SK-N-SH (cell line): ENCODE measurements at regions not wholly inside any gene's neighbourhood (a gene's known extent, or its start where the extent isn't known, plus 50 kb on each side); places are given as distances from the start of the nearest gene placed in this dataset.

ENCODE experiments used
- CTCF ChIA-PET: fragments of 300-600, 350-600 bp; formaldehyde crosslinking; extraction: SDS; loops from one replicate; lab custom pipeline; 2021; lab: Yijun Ruan, JAX
- POLR2A ChIA-PET: fragments of 350-600 bp; sonication (Branson Sonifier 250); formaldehyde crosslinking; extraction: SDS; loops from one replicate; lab custom pipeline; 2020; ENCODE audit warnings: antibody characterized with exemption, inconsistent platforms; lab: Yijun Ruan, JAX
- DNase-seq: peaks from one replicate; pipeline ENCODE4 v3.0.0; 2012
- H2AFZ ChIP-seq: fragments of 200-600 bp; sonication (generic); 2 replicates; pipeline ENCODE4 v1.8.1; 2016; ENCODE audit warnings: antibody characterized with exemption, mild to moderate bottlenecking, low read depth
- H3F3A ChIP-seq: fragments of 200-600 bp; sonication (generic); replicated peaks from 2 replicates; pipeline ENCODE3; 2016; ENCODE audit warnings: antibody characterized with exemption, mild to moderate bottlenecking; ENCODE audit not compliant: insufficient read depth
- H3K27ac ChIP-seq, 2 experiments: fragments of 200-500 bp in 1 of 2; fragments of 200-600 bp in 1 of 2; sonication (Bioruptor generic) in 1 of 2; sonication (generic), shearing (Covaris generic) in 1 of 2; 2 replicates each; pipeline versions ENCODE4 v1.5.1 to v1.6.1; 2014 to 2016; ENCODE audit warnings: low read depth in 2 of 2, inconsistent platforms in 1 of 2, low read length in 1 of 2, mild to moderate bottlenecking in 1 of 2, mixed read lengths in 1 of 2
- H3K27me3 ChIP-seq: fragments of 200-600 bp; sonication (generic), shearing (Covaris generic); 2 replicates; pipeline ENCODE4 v1.6.1; 2016; ENCODE audit warnings: mixed run types; ENCODE audit not compliant: insufficient read depth
- H3K36me3 ChIP-seq, 2 experiments: fragments of 200-500 bp in 1 of 2; fragments of 200-600 bp in 1 of 2; sonication (Bioruptor generic) in 1 of 2; sonication (generic) in 1 of 2; replicated peaks in 1 of 2; 2 replicates each; pipeline versions ENCODE3 to v1.5.1; 2014 to 2016; ENCODE audit warnings: low read length in 1 of 2, mild to moderate bottlenecking in 1 of 2; ENCODE audit not compliant: insufficient read depth in 2 of 2, control insufficient read depth in 1 of 2
- H3K4me1 ChIP-seq, 2 experiments: fragments of 200-500 bp in 1 of 2; fragments of 200-600 bp in 1 of 2; sonication (Bioruptor generic) in 1 of 2; sonication (generic), shearing (Covaris generic) in 1 of 2; 2 replicates each; pipeline versions ENCODE4 v1.5.1 to v1.6.1; 2014 to 2016; ENCODE audit warnings: low read depth in 1 of 2, low read length in 1 of 2, mixed run types in 1 of 2; ENCODE audit not compliant: insufficient read depth in 2 of 2, control insufficient read depth in 1 of 2
- H3K4me2 ChIP-seq: fragments of 200-600 bp; sonication (generic), shearing (Covaris generic); 2 replicates; pipeline ENCODE4 v1.6.1; 2017; ENCODE audit warnings: mixed run types
- H3K4me3 ChIP-seq, 2 experiments: fragments of 200-500 bp in 1 of 2; fragments of 200-600 bp in 1 of 2; sonication (Bioruptor generic) in 1 of 2; sonication (generic), shearing (Covaris generic) in 1 of 2; 2 replicates each; pipeline versions ENCODE4 v1.5.1 to v1.8.1; 2014 to 2016; ENCODE audit warnings: low read depth in 2 of 2, inconsistent platforms in 1 of 2, low read length in 1 of 2, mild to moderate bottlenecking in 1 of 2, mixed read lengths in 1 of 2, moderate library complexity in 1 of 2
- H3K79me2 ChIP-seq: fragments of 200-600 bp; sonication (generic); 2 replicates; pipeline ENCODE4 v1.8.1; 2017; ENCODE audit warnings: mild to moderate bottlenecking; ENCODE audit not compliant: insufficient read depth
- H3K9ac ChIP-seq: fragments of 200-600 bp; sonication (generic); 2 replicates; pipeline ENCODE4 v1.6.1; 2017; ENCODE audit warnings: mixed run types
- H3K9me2 ChIP-seq: fragments of 200-600 bp; sonication (generic); 2 replicates; pipeline ENCODE4 v1.6.1; 2017; ENCODE audit warnings: mixed run types
- H3K9me3 ChIP-seq: fragments of 200-600 bp; sonication (generic); 2 replicates; pipeline ENCODE4 v1.6.1; 2017; ENCODE audit warnings: mixed run types, mild to moderate bottlenecking, moderate library complexity
- H4K20me1 ChIP-seq: fragments of 200-600 bp; sonication (generic); 2 replicates; pipeline ENCODE4 v1.6.1; 2017; ENCODE audit warnings: mild to moderate bottlenecking, mixed run types; ENCODE audit not compliant: insufficient read depth
- CHD2 ChIP-seq: fragments of 150-350 bp; IDR thresholded peaks from 2 replicates; pipeline ENCODE4 v1.6.1; 2018; ENCODE audit warnings: low read length; ENCODE audit not compliant: partially characterized antibody
- EZH2phosphoT487 ChIP-seq: fragments of 200-600 bp; sonication (generic); IDR thresholded peaks from 2 replicates; pipeline ENCODE4 v1.6.1; 2017; ENCODE audit warnings: low read depth, mixed run types, mild to moderate bottlenecking, antibody characterized with exemption, moderate library complexity, borderline replicate concordance
- GABPA ChIP-seq: IDR thresholded peaks from 2 replicates; pipeline ENCODE4 v1.4.0; 2012; ENCODE audit warnings: low read depth, mild to moderate bottlenecking
- GATA2 ChIP-seq: sonication (generic); formaldehyde crosslinking; IDR thresholded peaks from 2 replicates; pipeline ENCODE4 v1.5.0; 2020; ENCODE audit warnings: mild to moderate bottlenecking, missing genetic modification reagents
- MEF2A ChIP-seq: IDR thresholded peaks from 2 replicates; pipeline ENCODE4 v1.4.0; 2012; ENCODE audit warnings: low read depth, borderline replicate concordance
- MXI1 ChIP-seq: IDR thresholded peaks from 2 replicates; pipeline ENCODE4 v1.6.1; 2012; ENCODE audit warnings: mild to moderate bottlenecking, low read depth, low read length, improper control_type of control experiment
- NRF1 ChIP-seq: IDR thresholded peaks from 2 replicates; pipeline ENCODE4 v1.6.1; 2012; ENCODE audit warnings: low read depth, mild to moderate bottlenecking, low read length
- POLR2AphosphoS5 ChIP-seq: IDR thresholded peaks from 2 replicates; pipeline ENCODE4 v1.6.1; 2012; ENCODE audit warnings: low read depth, low read length
- RCOR1 ChIP-seq: fragments of 150-350 bp; IDR thresholded peaks from 2 replicates; pipeline ENCODE4 v1.6.1; 2017; ENCODE audit warnings: antibody characterized with exemption, low read length
- RFX5 ChIP-seq: IDR thresholded peaks from 2 replicates; pipeline ENCODE4 v1.6.1; 2012; ENCODE audit warnings: mild to moderate bottlenecking, improper control_type of control experiment, low read length
- TCF12 ChIP-seq: IDR thresholded peaks from 2 replicates; pipeline ENCODE4 v1.4.0; 2012
- TEAD4 ChIP-seq: IDR thresholded peaks from 2 replicates; pipeline ENCODE4 v1.4.0; 2012; ENCODE audit warnings: mild to moderate bottlenecking, borderline replicate concordance; ENCODE audit not compliant: insufficient read depth
- WGBS: methylation state at CpG from one replicate; pipeline ENCODE4 v1.1.6; 2017; ENCODE audit warnings: low lambda C conversion rate; 5-methylcytosine and 5-hydroxymethylcytosine counted together
- TF ChIP-seq, protein P1 (sequence below): fragments of 200-600 bp; sonication (generic); IDR thresholded peaks from 2 replicates; pipeline ENCODE4 v1.6.1; 2017; ENCODE audit warnings: antibody characterized with exemption, mild to moderate bottlenecking, moderate library complexity
- TF ChIP-seq, protein P2 (sequence below): fragments of 150-350 bp; IDR thresholded peaks from 2 replicates; pipeline ENCODE4 v1.6.1; 2017; ENCODE audit warnings: antibody characterized with exemption, low read length, low read depth, borderline replicate concordance
- TF ChIP-seq, protein P3 (sequence below): IDR thresholded peaks from 2 replicates; pipeline ENCODE4 v1.4.0; 2012; ENCODE audit warnings: low read depth, borderline replicate concordance
- TF ChIP-seq, protein P4 (sequence below): fragments of 150-350 bp; IDR thresholded peaks from 2 replicates; pipeline ENCODE4 v1.6.1; 2016; ENCODE audit warnings: mild to moderate bottlenecking, low read depth, low read length

DNA sequence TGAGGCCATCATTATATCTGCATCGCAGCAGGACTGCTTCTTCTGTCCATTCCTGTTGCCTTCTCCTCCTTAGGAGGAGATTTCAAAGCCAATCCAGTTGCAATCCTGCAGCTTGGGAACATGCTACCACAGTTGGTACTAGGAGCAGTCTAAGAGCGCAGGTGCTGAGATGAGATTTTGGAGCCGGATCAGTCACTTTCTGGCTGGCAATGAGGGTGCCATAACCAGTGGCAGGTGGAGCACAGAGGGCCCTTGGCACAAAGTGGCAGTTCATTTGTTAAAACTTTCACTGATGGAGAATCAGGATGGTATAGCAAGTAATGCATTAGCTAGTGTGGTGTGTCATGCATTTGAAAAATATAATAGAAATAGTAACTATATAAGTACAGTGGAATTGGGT is 173.7 kb upstream of the ATP5MC3 start:
- Histone ChIP-seq H3K27ac (no peak overlapping the region), H3K4me3 (no peak overlapping the region), H2AFZ (no peak overlapping the region), H3K36me3 (no peaks in the 10 kb centered on the region), H3K4me1 (no peaks in the 10 kb centered on the region), H3F3A (no peaks in the 10 kb centered on the region), H3K9me3 (no peaks in the 10 kb centered on the region), H4K20me1 (no peaks in the 10 kb centered on the region), H3K9ac (no peak overlapping the region), H3K27me3 (no peaks in the 10 kb centered on the region), H3K9me2 (no peaks in the 10 kb centered on the region), H3K4me2 (no peak overlapping the region), H3K79me2 (no peaks in the 10 kb centered on the region)
- 37% methylated on average over 3 of the region's 3 CpGs for WGBS
- ChIA-PET POLR2A (no interaction called here), CTCF (interaction anchor here (1.3 to 1.6 kb wide), 6 partner anchors 12 to 733 kb away, joined by 3 to 7 read pairs (median 4); no protein-coding TSS in a partner anchor)
- TF ChIP-seq TCF12 (no peak), GABPA (no peak), TEAD4 (no peak)
- TF ChIP-seq, protein P1, sequence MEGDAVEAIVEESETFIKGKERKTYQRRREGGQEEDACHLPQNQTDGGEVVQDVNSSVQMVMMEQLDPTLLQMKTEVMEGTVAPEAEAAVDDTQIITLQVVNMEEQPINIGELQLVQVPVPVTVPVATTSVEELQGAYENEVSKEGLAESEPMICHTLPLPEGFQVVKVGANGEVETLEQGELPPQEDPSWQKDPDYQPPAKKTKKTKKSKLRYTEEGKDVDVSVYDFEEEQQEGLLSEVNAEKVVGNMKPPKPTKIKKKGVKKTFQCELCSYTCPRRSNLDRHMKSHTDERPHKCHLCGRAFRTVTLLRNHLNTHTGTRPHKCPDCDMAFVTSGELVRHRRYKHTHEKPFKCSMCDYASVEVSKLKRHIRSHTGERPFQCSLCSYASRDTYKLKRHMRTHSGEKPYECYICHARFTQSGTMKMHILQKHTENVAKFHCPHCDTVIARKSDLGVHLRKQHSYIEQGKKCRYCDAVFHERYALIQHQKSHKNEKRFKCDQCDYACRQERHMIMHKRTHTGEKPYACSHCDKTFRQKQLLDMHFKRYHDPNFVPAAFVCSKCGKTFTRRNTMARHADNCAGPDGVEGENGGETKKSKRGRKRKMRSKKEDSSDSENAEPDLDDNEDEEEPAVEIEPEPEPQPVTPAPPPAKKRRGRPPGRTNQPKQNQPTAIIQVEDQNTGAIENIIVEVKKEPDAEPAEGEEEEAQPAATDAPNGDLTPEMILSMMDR = no peak
- TF ChIP-seq, protein P2, sequence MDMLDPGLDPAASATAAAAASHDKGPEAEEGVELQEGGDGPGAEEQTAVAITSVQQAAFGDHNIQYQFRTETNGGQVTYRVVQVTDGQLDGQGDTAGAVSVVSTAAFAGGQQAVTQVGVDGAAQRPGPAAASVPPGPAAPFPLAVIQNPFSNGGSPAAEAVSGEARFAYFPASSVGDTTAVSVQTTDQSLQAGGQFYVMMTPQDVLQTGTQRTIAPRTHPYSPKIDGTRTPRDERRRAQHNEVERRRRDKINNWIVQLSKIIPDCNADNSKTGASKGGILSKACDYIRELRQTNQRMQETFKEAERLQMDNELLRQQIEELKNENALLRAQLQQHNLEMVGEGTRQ = no peak
- no peak for DNase-seq

DNA sequence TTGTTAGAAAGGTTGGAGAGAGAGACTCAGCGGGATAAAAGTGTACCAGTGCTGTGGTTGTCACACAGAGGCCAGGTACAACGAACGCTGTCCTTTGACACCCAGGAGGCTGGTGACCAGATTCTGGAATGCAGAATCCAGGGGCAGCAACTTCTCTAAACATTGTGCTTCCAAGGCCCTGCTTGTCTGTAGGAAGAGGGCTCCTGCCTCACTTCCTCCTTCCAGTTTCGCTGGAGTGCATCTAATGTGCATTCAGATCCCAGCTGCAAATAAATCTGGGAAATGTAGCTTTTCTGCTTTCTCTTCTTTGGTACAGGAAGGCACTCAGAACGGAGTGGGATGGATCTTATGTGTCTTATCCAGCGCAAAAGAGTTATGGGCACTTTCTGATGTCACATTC is 171.8 kb upstream of the ATP5MC3 start:
- Histone ChIP-seq H3K4me1 (no peaks in the 10 kb centered on the region), H3K9me2 (no peaks in the 10 kb centered on the region), H3K27me3 (no peaks in the 10 kb centered on the region), H3K4me2 (no peak overlapping the region), H3K27ac (no peak overlapping the region), H2AFZ (no peak overlapping the region), H3K4me3 (no peak overlapping the region), H3K36me3 (no peaks in the 10 kb centered on the region), H3K79me2 (no peaks in the 10 kb centered on the region), H3F3A (no peaks in the 10 kb centered on the region), H4K20me1 (no peaks in the 10 kb centered on the region), H3K9me3 (no peaks in the 10 kb centered on the region), H3K9ac (no peak overlapping the region)
- no peak for TF ChIP-seq RFX5
- WGBS = 43% methylated on average over 6 of the region's 6 CpGs
- no peak for DNase-seq
- CTCF ChIA-PET = interaction anchor here (0.8 to 1.4 kb wide), 4 partner anchors 11 to 726 kb away, joined by 3 to 4 read pairs (median 4); no protein-coding TSS in a partner anchor
- POLR2A ChIA-PET = no interaction called here

DNA sequence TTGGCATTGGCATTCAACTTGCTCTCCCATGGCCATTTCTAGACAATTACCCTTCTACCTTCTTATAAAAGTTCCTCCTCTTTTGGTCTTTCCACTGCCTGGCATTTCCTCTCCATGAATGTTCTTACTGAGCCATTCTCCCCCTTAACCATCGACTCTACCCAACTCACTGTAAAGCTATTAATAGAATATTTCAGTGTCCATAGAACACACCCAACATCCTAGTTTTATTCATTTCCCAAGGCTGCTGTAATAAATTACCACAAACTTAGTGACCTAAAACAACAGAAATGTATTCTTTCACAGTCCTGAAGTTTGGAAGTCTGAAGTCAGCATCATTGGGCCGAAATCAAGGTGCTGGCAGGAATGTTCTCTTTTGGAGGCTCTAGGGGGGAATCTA is 170.0 kb upstream of the ATP5MC3 start:
- Histone ChIP-seq H3F3A (no peaks in the 10 kb centered on the region), H3K27me3 (no peaks in the 10 kb centered on the region), H3K27ac (no peak overlapping the region), H3K79me2 (no peaks in the 10 kb centered on the region), H3K4me1 (no peaks in the 10 kb centered on the region), H3K4me3 (no peak overlapping the region), H3K9me3 (no peaks in the 10 kb centered on the region), H2AFZ (no peak overlapping the region), H3K9ac (no peak overlapping the region), H3K4me2 (no peak overlapping the region), H3K9me2 (no peaks in the 10 kb centered on the region), H3K36me3 (no peaks in the 10 kb centered on the region), H4K20me1 (no peaks in the 10 kb centered on the region)
- CTCF ChIA-PET = no interaction called here
- 16% methylated on average over 2 of the region's 2 CpGs for WGBS
- no peak for DNase-seq
- POLR2A ChIA-PET = no interaction called here
- TF ChIP-seq GATA2 (CRISPR knock-in tag) = no peak
- TF ChIP-seq, protein P3, sequence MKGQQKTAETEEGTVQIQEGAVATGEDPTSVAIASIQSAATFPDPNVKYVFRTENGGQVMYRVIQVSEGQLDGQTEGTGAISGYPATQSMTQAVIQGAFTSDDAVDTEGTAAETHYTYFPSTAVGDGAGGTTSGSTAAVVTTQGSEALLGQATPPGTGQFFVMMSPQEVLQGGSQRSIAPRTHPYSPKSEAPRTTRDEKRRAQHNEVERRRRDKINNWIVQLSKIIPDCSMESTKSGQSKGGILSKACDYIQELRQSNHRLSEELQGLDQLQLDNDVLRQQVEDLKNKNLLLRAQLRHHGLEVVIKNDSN = no peak
- no peak for TF ChIP-seq EZH2phosphoT487
- no peak for TF ChIP-seq MEF2A
- TF ChIP-seq CHD2 = no peak
- TF ChIP-seq NRF1 = no peak
- TF ChIP-seq MXI1 = no peak
- TF ChIP-seq RCOR1 = no peak
- TF ChIP-seq, protein P2 = no peak
- TF ChIP-seq POLR2AphosphoS5 = no peak
- no peak for TF ChIP-seq TCF12
- TF ChIP-seq, protein P4, sequence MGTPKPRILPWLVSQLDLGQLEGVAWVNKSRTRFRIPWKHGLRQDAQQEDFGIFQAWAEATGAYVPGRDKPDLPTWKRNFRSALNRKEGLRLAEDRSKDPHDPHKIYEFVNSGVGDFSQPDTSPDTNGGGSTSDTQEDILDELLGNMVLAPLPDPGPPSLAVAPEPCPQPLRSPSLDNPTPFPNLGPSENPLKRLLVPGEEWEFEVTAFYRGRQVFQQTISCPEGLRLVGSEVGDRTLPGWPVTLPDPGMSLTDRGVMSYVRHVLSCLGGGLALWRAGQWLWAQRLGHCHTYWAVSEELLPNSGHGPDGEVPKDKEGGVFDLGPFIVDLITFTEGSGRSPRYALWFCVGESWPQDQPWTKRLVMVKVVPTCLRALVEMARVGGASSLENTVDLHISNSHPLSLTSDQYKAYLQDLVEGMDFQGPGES = no peak
